ENCODE measurements at regions not wholly inside any gene's neighbourhood (a gene's known extent, or its start where the extent isn't known, plus 50 kb on each side); places are given as distances from the start of the nearest gene placed in this dataset.
"Not testable (repeated sequence)": the region's sequence is repeated elsewhere in the genome, so short reads cannot be mapped to it uniquely, and the experiment has no call there.

DNA sequence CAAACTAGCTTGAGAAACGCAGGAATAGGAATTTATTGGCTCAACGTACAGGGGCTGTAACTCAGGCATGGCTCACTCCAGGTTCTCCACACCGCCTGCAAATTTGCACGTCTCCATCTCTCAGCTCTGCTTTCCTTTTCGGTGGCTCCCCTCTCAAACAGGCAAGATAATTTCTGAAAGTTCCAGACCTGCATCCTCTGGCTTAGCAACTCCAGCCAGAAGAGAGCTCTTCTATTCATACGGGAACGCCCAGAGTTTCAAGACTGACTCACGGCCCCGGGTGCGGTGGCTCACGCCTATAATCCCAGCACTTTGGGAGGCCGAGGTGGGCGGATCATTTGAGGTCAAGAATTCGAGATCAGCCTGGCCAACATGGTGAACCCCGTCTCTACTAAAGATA, 139.7 kb upstream of the BNIP2 start:
- no peak for DNase-seq

DNA sequence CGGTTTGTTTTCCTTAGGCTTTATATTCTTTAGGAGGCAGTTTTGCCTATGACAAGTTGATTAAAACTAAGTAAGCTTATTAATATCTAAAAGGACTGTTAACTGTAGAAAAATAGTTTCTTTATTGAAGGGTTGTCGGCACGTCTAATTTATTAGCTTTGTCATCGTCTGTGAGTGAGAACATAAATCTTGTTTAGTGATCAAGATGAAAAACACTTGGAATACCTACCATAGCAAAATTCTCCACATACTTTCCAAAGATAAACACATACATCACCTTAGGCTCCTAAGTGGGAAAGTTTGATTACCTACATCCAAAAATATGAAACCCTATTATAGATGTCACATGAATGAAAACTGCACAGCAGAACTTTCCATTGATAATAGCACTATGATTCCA, 139.1 kb upstream of the BNIP2 start:
- no peak for DNase-seq

GRCh38 chr15:59825901-59826300, 136.8 kb upstream of the BNIP2 start:
- DNase-seq = no peak

- no peak for DNase-seq
These were observed 132.2 kb upstream of the BNIP2 start for GRCh38 chr15:59821286-59821685.

DNA sequence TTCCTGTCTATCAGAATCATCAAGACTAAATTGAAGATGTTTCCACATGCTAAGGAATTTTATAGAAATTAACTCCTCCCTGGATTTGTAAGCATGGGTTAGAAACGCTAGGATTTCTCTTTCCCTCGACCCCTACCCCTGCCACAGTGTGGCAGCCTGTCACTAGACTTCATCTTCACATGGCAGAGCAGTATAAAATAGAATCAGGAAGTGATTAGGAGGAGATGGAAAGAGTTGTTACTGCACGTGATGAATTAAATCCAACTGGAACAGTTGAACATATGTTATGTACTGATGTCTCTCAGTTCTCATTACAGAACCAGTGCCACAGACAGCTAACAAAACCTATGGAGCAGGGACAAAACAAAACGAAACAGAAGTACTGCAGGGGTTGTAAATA, 130.0 kb upstream of the BNIP2 start:
- no peak for DNase-seq

DNA sequence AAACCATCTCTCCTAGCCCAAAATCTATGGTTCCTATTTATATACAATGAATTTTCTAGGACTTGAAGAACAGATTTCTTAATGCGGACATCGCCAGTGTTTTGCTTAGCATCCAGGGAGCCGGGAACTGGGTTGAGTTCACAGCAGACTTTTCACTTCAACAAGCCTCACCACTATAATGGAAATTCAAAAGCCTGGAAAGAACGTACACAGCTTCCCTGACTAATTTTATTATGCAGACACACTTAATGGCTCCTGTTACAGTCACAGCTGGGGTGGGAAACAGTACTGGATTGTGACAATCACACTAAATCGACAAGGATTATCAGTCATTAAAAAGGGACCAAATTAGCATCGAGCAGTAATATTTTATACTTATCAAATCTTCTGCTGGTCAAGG, 129.2 kb upstream of the BNIP2 start:
- no peak for DNase-seq

DNA sequence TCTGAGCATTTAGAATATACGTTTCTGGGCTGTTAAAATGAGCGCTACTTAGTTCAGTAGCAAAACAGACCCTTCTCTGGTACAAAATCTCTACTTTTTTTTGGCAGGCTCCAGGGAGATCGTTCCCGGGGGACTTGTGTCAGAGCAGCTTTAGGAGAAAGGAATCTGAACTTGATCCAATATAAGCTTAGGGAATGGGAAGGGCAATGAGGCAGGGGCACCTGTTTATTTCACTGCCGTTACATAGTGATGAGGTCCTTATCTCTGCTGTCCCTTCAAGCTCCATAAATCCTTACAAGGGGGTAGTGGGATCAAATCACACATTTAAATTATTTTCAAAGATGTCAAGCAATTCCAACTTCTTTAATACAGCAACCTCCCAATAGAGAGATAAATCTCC, 128.7 kb upstream of the BNIP2 start:
- DNase-seq = no peak

GRCh38 chr15:59817053-59817452, 127.9 kb upstream of the BNIP2 start:
- DNase-seq = no peak

GRCh38 chr15:59814409-59814808, 125.3 kb upstream of the BNIP2 start:
- DNase-seq = peak; percentile 19 to 52

DNA sequence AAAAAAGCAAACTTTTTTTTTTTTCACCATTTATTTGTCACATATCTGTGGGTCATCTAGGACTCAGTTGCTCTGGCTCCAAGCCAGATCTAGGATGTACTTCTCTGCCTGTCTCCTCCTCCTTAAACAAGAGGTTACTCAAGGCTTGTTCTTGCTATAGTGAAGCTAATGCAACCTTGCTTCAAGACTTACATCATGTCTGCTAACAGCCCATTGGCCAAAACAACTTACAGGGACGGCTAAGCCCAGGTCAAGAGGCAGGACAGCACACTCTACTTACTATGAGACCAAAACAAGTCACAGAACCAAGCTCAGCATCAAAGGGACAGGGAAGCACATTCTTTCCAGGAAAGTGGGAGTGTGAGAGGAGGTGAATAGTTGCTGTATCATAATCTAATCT, 123.8 kb upstream of the BNIP2 start:
- no peak for DNase-seq

GRCh38 chr15:59812250-59812870, 123.2 kb upstream of the BNIP2 start:
- no peak for DNase-seq

DNA sequence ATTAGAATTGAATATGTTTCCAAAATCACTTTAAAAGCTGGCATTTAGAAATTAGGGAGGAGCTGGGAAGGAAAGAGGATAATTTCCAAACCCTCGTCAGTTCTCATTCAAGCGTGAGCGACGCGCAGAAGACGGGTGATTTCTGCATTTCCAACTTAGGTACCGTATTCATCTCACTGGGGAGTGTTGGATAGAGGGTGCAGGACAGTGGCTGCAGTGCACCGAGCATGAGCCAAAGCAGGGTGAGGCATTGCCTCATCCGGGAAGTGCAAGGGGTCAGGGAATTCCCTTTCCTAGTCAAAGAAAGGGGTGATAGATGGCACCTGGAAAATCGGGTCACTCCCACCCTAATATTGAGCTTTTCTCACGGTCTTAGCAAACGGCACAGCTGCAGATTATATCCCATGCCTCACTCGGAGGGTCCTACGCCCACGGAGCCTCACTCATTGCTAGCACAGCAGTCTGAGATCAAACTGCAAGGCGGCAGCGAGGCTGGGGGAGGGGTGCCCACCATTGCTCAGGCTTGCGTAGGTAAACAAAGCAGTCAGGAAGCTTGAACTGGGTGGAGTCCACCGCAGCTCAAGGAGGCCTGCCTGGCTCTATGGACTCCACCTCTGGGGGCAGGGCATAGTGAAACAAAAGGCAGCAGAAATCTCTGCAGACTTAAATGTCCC, 114.3 kb upstream of the BNIP2 start:
- peak; percentile 71 to 85 for DNase-seq

- no peak for DNase-seq
These were observed 112.5 kb upstream of the BNIP2 start for GRCh38 chr15:59801649-59802048.

GRCh38 chr15:59798605-59798917, 109.4 kb upstream of the BNIP2 start:
- no peak for DNase-seq

DNA sequence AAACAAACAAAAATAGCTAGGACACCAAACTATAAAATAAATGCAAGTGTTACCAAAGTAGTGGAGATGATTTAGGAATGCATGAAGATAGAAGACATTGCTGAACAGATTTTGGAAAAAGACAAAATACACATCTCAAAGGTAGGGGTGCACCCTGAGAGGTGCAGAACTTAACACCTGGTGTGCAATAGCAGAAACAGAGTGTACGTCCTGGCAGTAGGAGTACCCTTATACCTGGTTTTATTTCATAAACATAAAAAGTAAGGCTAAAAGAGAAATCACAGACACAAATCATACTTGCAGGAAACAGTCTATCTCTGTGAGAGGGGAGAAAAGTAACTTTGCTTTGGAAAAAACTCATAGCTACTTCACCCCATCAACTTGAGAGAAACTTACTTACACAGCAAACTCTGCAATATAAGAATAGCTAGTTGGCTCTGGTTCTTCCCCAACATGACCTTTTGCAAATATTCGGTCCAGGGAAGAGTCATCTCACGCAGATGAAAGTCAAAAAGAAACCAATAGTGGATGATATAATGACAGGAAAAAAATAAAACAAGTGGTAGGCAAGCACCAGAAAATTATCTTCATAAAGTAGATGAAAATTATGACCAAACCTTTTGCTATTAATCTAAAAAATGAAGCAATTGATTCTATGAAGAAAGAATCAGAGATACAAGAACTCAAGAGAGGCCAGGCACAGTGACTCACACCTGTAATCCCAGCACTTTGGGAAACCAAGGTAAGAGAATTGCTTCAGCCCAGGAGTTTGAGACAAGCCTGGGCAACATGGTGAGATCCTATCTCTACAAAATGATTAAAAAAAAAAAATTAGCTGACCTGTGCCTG, 108.9 kb upstream of the BNIP2 start:
- DNase-seq = no peak

DNA sequence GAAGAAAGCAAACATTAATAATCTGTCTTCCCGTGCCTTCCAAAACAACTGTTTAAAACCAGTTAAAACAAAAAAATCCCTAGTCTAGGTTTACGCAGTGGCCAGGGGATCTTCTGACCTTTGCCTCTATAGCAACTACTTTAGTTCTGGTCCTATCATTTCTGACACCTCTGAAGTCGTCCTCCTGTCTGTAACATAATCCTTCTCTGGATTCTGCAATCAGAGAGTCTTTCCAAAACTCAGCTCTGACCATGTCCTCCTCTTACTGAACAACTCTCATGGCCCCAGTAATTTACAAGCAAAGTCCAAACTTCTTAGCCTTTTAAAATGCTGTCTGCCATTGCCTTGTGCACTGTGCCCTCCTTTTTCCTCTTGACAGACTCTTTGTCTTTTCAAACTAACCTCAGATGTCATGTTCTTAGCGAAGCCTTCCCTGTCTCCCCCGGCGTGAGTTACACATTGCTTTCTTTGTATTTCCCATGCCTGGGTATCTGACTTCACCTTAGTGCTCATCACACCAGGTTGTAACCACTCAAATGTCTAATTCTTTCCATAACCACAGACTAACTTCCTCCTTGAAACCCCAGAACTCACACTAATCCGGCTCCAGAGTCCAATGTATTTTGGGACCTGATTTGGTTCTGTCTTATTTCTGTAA, 105.2 kb upstream of the BNIP2 start:
- no peak for DNase-seq

DNA sequence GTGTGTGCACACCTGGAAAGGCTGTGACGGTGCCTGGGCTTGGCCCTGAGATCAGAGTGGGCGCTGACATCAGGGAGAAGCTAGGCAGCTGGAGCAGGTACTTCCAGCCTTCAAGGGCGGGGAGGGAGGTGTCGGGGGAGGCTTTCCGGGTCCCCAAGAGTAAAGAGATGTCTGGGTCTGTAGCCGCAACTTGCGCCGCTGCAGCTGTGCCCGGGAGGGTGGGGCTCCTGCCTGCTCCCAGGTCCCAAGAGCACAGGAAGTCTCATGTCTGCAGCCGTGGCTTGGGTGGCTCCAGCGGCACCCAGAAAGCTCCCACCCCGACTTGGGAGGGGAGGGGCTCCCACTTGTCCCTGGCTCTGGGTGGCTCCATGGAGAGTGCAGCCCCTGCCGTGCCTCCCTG, 103.2 kb upstream of the BNIP2 start:
- peak in 1 of 2 donors; percentile 36 for DNase-seq

DNA sequence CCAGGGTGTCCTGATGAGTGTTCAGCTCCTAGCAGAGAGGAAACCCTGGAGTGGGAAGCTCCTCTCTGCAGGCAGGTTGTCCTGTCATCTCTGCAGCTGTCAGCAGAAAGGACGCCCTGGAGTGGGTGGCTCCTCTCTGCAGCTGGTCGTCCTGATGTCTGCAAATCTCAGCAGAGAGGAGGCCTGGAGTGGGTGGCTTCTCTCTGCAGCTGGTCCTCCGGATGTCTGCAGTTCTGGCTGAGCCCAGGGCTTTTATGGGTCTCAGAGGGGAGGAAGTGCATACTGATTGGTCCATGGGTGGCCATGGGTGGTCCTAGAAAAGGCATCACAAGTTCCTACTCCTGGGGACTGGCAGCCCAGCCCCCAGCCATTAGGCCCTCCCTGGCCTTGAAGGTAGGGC, 102.6 kb upstream of the BNIP2 start:
- DNase-seq = no peak

GRCh38 chr15:59791079-59791478, 102.0 kb upstream of the BNIP2 start:
- no peak for DNase-seq

DNA sequence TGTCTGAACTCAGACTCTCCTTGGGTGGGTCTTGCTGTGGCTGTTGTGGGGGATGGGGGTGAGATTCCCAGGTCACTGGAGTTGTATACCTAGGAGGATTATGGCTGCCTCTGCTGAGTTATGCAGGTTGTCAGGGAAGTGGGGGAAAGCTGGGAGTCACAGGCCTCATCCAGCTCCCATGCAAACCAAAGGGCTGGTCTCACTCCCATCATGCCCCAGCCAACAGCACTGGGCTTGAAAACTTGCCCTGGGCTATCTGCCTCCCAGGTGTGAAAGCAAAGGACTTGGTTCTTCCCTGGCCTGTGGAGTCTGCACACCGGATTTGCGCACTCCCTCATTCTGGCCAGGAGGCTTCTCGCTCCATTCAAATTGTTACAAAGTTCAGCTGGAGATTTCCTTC, 97.3 kb upstream of the BNIP2 start:
- not testable (repeated sequence) for DNase-seq

DNA sequence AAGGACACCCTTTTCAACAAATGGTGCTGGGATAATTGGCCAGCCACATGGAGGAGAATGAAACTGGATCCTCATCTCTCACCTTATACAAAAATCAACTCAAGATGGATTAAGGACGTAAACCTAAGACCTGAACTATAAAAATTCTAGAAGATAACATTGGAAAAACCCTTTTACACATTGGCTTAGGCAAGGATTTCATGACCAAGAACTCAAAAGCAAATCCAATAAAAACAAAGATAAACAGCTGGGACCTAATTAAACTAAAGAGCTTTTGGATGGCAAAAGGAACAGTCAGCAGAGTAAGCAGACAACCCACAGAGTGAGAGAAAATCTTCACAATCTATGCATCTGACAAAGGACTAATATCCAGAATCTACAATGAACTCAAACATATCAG, 96.9 kb upstream of the BNIP2 start:
- not testable (repeated sequence) for DNase-seq

GRCh38 chr15:59783774-59784520, 94.8 kb upstream of the BNIP2 start:
- DNase-seq = not testable (repeated sequence)

DNA sequence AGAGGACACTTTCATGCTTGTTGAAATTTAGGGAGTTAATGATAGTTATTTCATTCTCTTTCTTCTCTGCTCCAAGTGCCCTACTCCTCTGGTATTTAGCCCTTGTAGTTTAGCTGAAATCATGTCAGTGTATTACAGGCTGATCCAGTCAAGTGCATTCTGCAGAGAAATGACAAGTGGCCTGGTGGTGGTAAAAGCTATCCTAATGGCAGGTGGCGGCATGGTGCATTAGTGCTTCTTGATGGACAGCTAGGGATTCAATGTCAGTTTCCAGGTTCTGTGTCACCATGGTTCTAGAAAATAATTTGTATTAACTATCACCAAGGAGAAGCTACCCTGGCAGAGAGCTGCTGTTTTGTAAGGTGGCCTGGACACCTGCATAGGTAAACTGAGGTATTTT, 90.0 kb upstream of the BNIP2 start:
- DNase-seq = no peak

Measured in CD4-positive, alpha-beta T cell treated with Interferon alpha-2 for 1 hour (primary cell).